Caki2 (cell line): ENCODE measurements at regions not wholly inside any gene's neighbourhood (a gene's known extent, or its start where the extent isn't known, plus 50 kb on each side); places are given as distances from the start of the nearest gene placed in this dataset.

ENCODE experiments used
- DNase-seq: peaks from one replicate; pipeline ENCODE4 v3.0.0-alpha.2; 2015; ENCODE audit warnings: low read depth
- in situ Hi-C: cut with HindIII; loops from 2 replicates; pipeline ENCODE4 v1.10.0; 2016; ENCODE audit warnings: low sequenced_read_pairs, low pct_unique_long_range_greater_than_20kb, mixed read lengths

DNA sequence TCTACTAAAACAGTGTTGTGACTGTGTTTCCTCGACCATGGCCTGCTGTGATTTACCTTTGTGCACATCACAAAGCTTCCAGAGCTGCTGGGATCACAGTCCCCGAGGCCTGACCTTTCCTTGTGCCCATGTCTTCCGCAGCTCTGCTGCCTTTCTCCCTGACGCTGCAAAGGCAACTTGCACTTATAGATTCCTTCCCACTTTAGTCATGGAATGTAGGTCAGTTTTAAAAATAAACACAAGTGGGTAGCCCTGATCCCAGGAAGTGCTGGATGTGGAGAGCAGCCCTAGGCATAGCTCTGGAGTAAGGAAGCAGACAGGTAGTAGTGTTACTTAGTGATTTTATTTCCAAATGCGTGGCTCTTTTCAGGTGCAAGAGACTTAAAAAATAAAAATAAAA is 825.7 kb downstream of the AACS start:
- in situ Hi-C loops = no loop called here
- peak; percentile 19 for DNase-seq

GRCh38 chr12:125892276-125892675 is 827.0 kb downstream of the AACS start:
- in situ Hi-C loops = no loop called here
- DNase-seq = no peak

- DNase-seq = no peak
- in situ Hi-C loops = no loop called here
Observed at GRCh38 chr12:125902991-125903390, 837.8 kb downstream of the AACS start.

DNA sequence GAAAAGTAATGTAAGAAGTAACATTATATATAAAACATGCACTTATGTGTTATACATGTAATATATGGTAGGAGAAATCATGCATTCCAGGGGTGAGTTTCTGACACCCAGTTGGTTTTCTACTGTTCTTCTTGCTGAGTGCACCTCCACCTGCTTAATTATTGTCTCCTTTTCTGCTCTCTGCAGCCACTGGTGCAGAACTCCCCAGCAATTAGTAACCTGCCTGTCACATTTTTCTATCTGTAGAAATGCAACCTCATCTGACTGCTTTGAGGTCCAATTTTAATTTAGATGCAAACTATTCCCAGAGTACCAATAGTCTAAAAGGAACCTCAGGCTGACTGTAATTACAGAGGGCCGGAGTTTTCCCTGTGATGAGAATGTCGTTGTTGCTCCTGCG is 842.1 kb downstream of the AACS start:
- DNase-seq = no peak
- in situ Hi-C loops = no loop called here

DNA sequence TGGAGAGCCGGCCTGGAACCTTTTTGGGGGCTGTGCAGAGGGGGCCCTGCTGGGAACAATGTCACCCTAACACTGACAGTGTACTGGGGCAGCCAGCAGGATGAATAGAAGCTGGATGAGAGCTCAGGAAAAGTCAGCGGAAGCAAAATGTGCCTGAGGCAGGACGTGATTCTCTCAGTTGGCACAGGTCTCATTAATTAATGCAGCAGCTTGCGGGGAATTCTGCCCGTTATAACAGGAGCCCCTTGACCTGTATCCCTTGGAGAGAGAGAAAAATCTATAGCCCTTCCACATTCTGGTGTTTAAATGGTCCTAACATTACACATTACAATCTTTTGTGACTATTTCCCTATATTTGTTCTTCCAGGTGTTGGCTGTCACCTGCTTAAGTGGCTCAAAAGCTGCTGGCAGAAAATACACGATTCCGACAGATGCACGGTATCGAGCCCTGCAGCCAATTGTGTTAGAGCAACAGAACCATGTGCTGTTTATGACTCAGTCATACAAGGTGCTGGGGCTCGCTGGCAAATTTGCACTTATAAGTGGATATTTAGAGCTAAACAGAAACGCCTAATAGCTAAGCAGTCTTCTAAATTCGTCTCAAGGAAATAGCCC is 854.7 kb downstream of the AACS start:
- no peak for DNase-seq
- in situ Hi-C loops = no loop called here

GRCh38 chr12:125922330-125922729 is 857.1 kb downstream of the AACS start:
- no peak for DNase-seq

GRCh38 chr12:125936502-125936901 is 871.3 kb downstream of the AACS start:
- in situ Hi-C loops = no loop called here
- no peak for DNase-seq

More at GRCh38 chr12:125922330-125922729, 857.1 kb downstream of the AACS start:
- in situ Hi-C loops = no loop called here

GRCh38 chr12:125944446-125944845 is 879.2 kb downstream of the AACS start:
- no peak for DNase-seq
- in situ Hi-C loops = no loop called here

DNA sequence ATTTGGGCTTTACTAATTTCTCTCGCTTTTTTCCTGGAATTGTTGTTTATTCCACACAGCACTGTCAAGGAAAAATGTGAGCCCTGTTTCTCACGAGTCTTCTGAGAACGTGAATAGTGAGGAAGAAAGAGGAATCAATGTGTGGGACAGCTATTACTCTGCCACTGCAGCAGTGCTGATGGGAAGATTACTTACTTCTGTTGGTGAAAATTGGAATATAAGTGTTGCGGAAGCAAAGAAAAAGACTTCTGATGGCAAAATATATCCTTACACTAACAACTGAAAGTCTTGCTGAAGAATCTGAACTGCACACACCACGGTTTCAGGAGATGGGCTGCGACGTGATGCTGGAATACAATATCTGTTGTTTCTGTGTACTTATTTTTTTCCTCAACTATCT is 884.2 kb downstream of the AACS start:
- DNase-seq = no peak
- in situ Hi-C loops = no loop called here

GRCh38 chr12:125954362-125954761 is 889.1 kb downstream of the AACS start:
- in situ Hi-C loops = no loop called here
- DNase-seq = no peak

- in situ Hi-C loops = no loop called here
- no peak for DNase-seq
Observed at GRCh38 chr12:125956186-125956585, 891.0 kb downstream of the AACS start.

DNA sequence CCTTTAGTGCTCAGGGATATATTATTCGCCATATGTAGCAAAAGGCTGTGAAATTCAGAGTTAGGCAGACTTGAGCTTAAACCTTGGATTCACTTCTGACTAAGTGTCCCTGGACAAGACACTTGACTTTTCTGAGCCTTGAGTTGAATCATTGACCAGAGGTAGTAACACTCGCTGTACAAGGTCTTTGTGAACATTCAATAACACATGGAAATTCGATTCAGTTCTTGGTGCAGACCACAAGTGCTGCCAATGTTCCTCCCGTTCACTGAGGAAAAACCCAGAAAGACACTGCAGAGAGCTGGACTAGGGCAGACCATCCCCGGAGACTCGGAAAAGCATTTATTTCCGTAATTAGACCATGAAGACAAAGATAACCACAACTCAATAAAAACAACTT is 901.4 kb downstream of the AACS start:
- DNase-seq = no peak
- in situ Hi-C loops = no loop called here

DNA sequence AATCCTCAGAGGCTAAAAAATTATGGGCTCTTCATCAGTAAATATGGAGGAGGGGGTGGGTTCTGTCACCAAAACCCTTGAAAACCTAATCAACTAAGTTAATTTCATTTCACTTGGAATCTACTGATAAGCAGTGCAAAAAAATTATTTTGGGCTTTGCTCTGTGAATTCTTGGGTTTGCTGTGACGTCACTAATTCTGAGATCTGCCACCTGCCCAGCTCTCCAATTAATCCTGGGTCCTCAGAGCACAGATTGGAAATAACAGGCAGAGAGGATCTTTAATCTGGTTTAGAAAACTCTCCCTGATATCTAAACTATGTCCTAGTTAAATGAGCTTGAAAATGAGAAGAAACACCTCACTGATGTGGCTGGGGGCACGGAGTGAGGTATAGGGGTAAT is 903.2 kb downstream of the AACS start:
- no peak for DNase-seq
- in situ Hi-C loops = no loop called here

DNA sequence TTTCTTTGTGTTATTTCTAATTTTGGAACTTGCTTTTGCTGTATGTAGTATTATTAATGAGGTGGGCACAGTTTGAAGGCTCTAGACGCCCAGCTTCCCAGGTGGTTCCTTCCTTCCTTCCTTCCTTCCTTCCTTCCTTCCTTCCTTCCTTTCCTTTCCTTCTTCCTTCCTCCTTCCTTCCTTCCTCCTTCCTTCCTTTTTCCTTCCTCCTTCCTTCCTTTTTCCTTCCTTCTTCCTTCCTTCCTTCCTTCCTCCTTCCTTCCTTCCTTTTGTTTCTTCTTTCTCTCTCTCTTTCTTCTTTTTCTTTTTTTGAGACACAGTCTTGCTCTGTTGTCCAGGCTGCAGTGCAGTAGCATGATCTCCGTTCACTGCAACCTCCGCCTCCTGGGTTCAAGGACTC is 906.7 kb downstream of the AACS start:
- in situ Hi-C loops = no loop called here

DNA sequence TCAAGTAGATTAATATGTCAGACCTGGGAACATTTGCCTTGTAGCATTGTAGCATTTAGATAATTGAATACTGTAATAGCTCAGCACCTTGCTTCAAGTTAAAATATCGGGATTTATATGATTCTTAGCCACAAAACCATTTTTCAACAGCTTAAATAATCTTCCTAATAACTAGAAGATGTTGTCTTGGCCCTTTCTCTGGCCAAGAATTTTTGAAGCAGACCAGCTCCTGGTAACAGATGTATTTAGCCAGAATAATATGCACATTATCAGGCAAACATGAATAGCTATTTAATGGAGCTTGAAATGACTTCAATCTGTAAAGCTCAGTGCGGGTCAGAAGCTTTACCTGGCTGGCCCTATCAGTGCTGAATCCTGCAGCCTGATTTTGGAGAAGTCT is 913.1 kb downstream of the AACS start:
- in situ Hi-C loops = no loop called here
- DNase-seq = no peak

More for the DNA sequence above, 906.7 kb downstream of the AACS start:
- no peak for DNase-seq

- no peak for DNase-seq
- in situ Hi-C loops = no loop called here
Observed at GRCh38 chr12:125981610-125982253, 916.5 kb downstream of the AACS start.

- in situ Hi-C loops = no loop called here
- peak; percentile 99 for DNase-seq
Observed at GRCh38 chr12:125983094-125983783, 918.0 kb downstream of the AACS start.

GRCh38 chr12:125983784-125984500 is 918.7 kb downstream of the AACS start:
- in situ Hi-C loops = no loop called here
- peak; percentile 49 for DNase-seq

GRCh38 chr12:125988545-125988944 is 923.3 kb downstream of the AACS start:
- in situ Hi-C loops = no loop called here
- DNase-seq = no peak
